Epithelial cell of esophagus (primary cell): ENCODE measurements at regions not wholly inside any gene's neighbourhood (a gene's known extent, or its start where the extent isn't known, plus 50 kb on each side); places are given as distances from the start of the nearest gene placed in this dataset.
"Not testable (repeated sequence)": the region's sequence is repeated elsewhere in the genome, so short reads cannot be mapped to it uniquely, and the experiment has no call there.

ENCODE experiments used
- DNase-seq: peaks from one replicate; pipeline ENCODE4 v3.0.0; 2010; ENCODE audit warnings: low read depth
- H3K4me3 ChIP-seq: 2 replicates; pipeline ENCODE4 v1.5.1; 2011; ENCODE audit warnings: mild to moderate bottlenecking, low read length, control low read depth
- CTCF ChIP-seq: IDR thresholded peaks from 2 replicates; pipeline ENCODE4 v1.5.1; 2011; ENCODE audit warnings: low read depth, mild to moderate bottlenecking, low read length, control low read depth, inconsistent platforms; ENCODE audit not compliant: insufficient read depth; ENCODE audit errors: missing control alignments

DNA sequence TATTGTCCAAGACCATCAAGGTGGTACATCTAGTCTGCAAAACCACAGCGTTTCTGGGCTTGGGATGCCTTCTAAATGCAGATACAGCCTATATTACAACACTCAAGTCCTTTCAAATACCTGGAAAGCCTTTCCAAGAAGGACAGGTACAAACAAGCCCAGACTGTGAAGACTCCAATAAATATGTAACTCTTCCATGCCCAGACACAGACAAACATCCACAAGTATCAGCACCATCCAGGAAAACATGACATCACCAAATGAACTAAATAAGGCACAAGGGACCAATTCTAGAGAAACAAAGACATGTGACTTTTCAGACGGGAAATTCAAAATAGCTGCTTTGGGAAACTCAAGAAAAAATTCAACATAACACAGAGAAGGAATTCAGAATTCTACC, 152.7 kb upstream of the POC5 start:
- TF ChIP-seq CTCF, result no peak
- no peak overlapping the region for H3K4me3 ChIP-seq
- peak; percentile 92 for DNase-seq

- no peak overlapping the region for H3K4me3 ChIP-seq
- no peak for DNase-seq
- no peak for TF ChIP-seq CTCF
Observed at GRCh38 chr5:75862872-75863271, 145.6 kb upstream of the POC5 start.

GRCh38 chr5:75859621-75860020, 142.4 kb upstream of the POC5 start:
- DNase-seq, H3K4me3 ChIP-seq: not testable (repeated sequence)

GRCh38 chr5:75856056-75856455, 138.8 kb upstream of the POC5 start:
- no peak for DNase-seq
- H3K4me3 ChIP-seq, result no peak overlapping the region
- TF ChIP-seq CTCF, result no peak

DNA sequence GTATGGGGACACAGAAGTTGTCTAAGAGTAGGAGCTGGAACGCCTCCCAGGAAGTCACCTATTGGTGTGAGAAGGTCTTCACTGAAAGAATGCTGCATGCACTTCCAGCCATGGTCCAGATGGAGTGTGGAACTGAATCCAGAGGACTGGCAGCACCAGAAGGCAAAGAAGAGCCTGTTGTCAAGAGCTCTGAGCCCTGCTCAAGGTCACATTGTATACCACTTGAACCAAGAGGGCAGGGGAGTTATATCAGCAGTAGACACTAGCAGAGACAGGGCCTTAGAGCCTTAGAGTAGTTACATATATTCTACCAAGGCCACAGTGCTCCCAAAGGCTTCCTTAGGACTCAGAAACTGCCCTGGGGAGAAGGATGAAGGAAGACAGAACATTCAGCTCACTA, 130.8 kb upstream of the POC5 start:
- DNase-seq, result no peak
- TF ChIP-seq CTCF, result no peak
- H3K4me3 ChIP-seq, result no peak overlapping the region

DNA sequence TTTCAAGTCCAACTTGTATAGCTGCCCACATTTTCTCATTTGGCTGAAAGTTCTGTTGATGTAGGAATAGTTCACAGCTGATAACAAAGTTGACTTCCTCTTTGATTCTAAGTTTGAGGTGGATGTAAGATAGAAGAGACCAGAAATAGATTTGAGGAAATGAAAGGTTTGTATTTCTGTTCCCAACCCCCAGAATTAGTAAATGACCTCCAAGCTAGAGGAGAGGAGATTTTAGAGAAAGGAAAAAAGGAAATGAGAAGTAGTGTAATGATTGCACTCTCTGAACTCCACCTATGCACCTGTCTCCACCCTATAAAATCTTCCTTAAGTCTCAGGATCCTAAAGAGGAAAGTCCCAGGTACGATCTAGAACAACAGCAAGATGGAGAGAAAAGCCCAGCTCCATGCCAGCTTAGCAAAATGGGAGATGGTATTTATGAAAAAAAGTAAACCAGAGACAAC, 130.4 kb upstream of the POC5 start:
- no peak for TF ChIP-seq CTCF
- DNase-seq, result no peak
- no peak overlapping the region for H3K4me3 ChIP-seq

DNA sequence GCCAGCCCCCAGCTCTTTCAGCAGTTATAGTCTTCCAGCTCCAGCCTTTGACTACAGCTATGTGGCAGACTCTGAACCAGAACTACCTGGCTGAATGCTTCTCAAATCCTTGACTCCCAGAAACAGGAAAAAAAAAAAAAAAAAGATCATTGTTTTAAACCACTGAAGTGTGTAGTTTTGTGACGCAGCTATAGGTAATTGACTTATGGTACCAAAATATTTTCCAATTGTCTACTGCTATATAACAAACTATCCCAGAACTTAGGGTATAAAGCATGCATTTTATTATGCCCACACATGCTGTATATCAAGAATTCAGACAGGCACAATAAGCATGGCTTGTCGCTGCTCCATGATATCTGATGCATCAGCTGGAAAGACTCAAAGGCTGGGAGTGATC, 127.1 kb upstream of the POC5 start:
- DNase-seq, result no peak
- no peak for TF ChIP-seq CTCF
- H3K4me3 ChIP-seq, result no peak overlapping the region

DNA sequence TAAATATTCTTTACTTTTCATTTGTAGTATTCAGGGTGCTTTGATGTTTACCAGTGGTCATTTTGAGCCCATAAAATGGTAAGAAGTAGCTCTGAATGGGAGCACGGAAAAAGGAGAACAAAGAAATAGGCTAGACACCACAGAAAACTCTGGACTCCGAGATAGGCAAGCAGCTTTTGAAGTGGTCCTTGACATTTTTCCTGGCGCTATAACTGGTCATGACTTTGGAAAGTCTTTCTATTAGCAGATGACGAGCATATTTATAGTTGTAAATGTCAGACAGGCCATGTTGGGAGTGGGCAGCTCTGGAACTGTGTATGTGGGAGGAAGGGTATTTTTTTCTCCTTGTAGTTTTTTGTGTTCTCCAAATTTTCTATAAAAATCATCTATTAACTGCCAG, 126.1 kb upstream of the POC5 start:
- H3K4me3 ChIP-seq, result no peak overlapping the region
- no peak for TF ChIP-seq CTCF
- no peak for DNase-seq
